ENCODE measurements at regions not wholly inside any gene's neighbourhood (a gene's known extent, or its start where the extent isn't known, plus 50 kb on each side); places are given as distances from the start of the nearest gene placed in this dataset.

DNA sequence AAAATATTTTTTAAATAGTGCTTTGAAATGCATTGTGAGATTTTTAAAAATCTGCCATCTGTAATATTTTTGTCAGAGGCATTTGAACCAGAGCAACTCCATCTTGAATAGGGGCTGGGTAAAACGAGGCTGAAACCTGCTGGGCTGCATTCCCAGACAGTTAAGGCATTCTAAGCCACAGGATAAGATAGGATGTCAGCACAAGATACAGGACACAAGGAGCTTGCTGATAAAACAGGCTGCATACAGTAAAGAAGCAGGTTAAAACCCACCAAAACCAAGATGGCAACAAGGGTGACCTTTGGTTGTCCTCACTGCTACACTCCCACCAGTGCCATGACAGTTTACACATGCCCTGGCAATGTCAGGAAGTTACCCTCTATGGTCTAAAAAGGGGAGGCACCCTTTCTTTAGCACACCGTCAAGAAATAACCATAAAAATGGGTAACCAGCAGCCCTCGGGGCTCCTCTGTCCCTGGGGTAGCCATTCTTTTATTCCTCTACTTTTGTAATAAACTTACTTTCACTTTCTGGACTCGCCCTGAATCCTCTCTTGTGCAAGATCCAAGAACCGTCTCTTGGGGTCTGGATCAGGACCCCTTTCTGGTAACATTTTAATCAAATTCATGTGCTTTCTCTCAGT is 273.7 kb downstream of the SEMA3D start:
- ChIA-PET CTCF (ENCODE audit: unreplicated experiment) (no interaction called here), POLR2A (no interaction called here)
- no TSS peak for BruUV-seq (replicated peaks)
- H3K27ac ChIP-seq (ENCODE audit: low read depth, low read length, poor library complexity, severe bottlenecking): no peak overlapping the region
- no peak overlapping the region for H3K4me3 ChIP-seq (ENCODE audit: low read depth, low read length, poor library complexity, severe bottlenecking)
- no peaks in the 10 kb centered on the region for H3K4me1 ChIP-seq (ENCODE audit: insufficient read depth, low read length, poor library complexity, severe bottlenecking)
- no peaks in the 10 kb centered on the region for H3K36me3 ChIP-seq (ENCODE audit: insufficient read depth, low read length)
- no peaks in the 10 kb centered on the region for H4K20me1 ChIP-seq (ENCODE audit: insufficient read depth, low read length)
- intact Hi-C loops (cut with micrococcal nuclease; ENCODE audit: unreplicated experiment): no loop called here
- H2AFZ ChIP-seq (ENCODE audit: low read length): no peak overlapping the region
- no peaks in the 10 kb centered on the region for H3K9me3 ChIP-seq (ENCODE audit: low read length)
- H3K9me2 ChIP-seq (ENCODE audit: insufficient read depth, low read length): no peaks in the 10 kb centered on the region
- TF ChIP-seq, protein P1, sequence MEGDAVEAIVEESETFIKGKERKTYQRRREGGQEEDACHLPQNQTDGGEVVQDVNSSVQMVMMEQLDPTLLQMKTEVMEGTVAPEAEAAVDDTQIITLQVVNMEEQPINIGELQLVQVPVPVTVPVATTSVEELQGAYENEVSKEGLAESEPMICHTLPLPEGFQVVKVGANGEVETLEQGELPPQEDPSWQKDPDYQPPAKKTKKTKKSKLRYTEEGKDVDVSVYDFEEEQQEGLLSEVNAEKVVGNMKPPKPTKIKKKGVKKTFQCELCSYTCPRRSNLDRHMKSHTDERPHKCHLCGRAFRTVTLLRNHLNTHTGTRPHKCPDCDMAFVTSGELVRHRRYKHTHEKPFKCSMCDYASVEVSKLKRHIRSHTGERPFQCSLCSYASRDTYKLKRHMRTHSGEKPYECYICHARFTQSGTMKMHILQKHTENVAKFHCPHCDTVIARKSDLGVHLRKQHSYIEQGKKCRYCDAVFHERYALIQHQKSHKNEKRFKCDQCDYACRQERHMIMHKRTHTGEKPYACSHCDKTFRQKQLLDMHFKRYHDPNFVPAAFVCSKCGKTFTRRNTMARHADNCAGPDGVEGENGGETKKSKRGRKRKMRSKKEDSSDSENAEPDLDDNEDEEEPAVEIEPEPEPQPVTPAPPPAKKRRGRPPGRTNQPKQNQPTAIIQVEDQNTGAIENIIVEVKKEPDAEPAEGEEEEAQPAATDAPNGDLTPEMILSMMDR (conservative IDR thresholded peaks at IDR 0.05; ENCODE audit: low read length): no peak
- no peak for TF ChIP-seq EZH2phosphoT487 (IDR thresholded peaks at IDR 0.05; ENCODE audit: borderline replicate concordance, low read depth, low read length)
- no peak for DNase-seq (ENCODE audit: low spot score)
- H3K79me2 ChIP-seq (ENCODE audit: insufficient read depth, low read depth, low read length): no peaks in the 10 kb centered on the region
- no peak overlapping the region for H3K4me2 ChIP-seq (ENCODE audit: low read length)

DNA sequence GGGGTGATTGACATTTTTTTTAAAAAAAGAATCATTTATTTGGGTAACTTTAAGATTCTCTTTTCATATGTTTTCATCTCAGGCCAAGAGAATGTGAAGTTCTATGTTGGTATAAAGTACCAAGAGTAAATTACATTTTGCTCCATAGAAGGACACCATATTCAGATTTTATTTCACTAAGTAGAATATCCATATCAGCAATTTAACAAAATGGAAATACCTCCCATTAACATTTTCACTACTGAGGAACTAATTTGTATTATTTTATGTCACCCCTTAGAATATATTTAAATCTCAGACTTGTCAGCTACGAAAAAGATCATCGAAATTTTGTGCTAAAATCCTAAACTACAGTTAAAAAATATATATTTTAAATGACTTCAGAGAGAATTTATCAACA is 274.3 kb downstream of the SEMA3D start:
- DNase-seq (ENCODE audit: low spot score): no peak
- Histone ChIP-seq H3K36me3 (ENCODE audit: insufficient read depth, low read length) (no peaks in the 10 kb centered on the region), H2AFZ (ENCODE audit: low read length) (no peak overlapping the region), H3K79me2 (ENCODE audit: insufficient read depth, low read depth, low read length) (no peaks in the 10 kb centered on the region), H3K9me3 (ENCODE audit: low read length) (no peaks in the 10 kb centered on the region), H3K4me2 (ENCODE audit: low read length) (no peak overlapping the region), H3K27ac (ENCODE audit: low read depth, low read length, poor library complexity, severe bottlenecking) (no peak overlapping the region), H4K20me1 (ENCODE audit: insufficient read depth, low read length) (no peaks in the 10 kb centered on the region), H3K4me3 (ENCODE audit: low read depth, low read length, poor library complexity, severe bottlenecking) (no peak overlapping the region), H3K4me1 (ENCODE audit: insufficient read depth, low read length, poor library complexity, severe bottlenecking) (no peaks in the 10 kb centered on the region), H3K9me2 (ENCODE audit: insufficient read depth, low read length) (no peaks in the 10 kb centered on the region)
- CTCF ChIA-PET (ENCODE audit: unreplicated experiment): no interaction called here
- POLR2A ChIA-PET: no interaction called here
- BruUV-seq (replicated peaks): no TSS peak
- intact Hi-C loops (cut with micrococcal nuclease; ENCODE audit: unreplicated experiment): no loop called here
- TF ChIP-seq EZH2phosphoT487 (IDR thresholded peaks at IDR 0.05; ENCODE audit: borderline replicate concordance, low read depth, low read length): no peak
- TF ChIP-seq, protein P1 (conservative IDR thresholded peaks at IDR 0.05; ENCODE audit: low read length): no peak

DNA sequence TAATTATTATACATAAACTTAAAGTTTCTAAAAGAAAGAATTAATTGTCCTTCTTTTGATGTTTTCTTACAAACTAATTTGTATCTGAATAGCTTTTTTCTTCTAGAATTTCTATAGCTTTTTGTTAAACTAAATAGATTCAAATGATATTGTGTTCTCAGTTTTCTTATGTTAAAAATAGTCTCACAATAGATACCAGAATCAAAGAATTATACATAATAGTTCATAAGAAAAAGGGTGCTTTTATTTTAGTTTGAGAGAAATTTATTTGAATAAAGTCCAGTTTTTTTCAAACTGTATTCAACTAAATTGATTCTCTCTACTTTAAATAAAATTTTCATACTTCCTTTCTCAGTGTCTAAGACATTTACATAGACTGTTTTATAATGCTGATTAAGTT is 274.8 kb downstream of the SEMA3D start:
- DNase-seq (ENCODE audit: low spot score): no peak

More for the DNA sequence above, 274.8 kb downstream of the SEMA3D start:
- TF ChIP-seq, protein P1 (conservative IDR thresholded peaks at IDR 0.05; ENCODE audit: low read length): no peak
- TF ChIP-seq EZH2phosphoT487 (IDR thresholded peaks at IDR 0.05; ENCODE audit: borderline replicate concordance, low read depth, low read length): no peak
- Histone ChIP-seq H3K9me3 (ENCODE audit: low read length) (no peaks in the 10 kb centered on the region), H3K27ac (ENCODE audit: low read depth, low read length, poor library complexity, severe bottlenecking) (no peak overlapping the region), H2AFZ (ENCODE audit: low read length) (no peak overlapping the region), H4K20me1 (ENCODE audit: insufficient read depth, low read length) (no peaks in the 10 kb centered on the region), H3K79me2 (ENCODE audit: insufficient read depth, low read depth, low read length) (no peaks in the 10 kb centered on the region), H3K36me3 (ENCODE audit: insufficient read depth, low read length) (no peaks in the 10 kb centered on the region), H3K4me3 (ENCODE audit: low read depth, low read length, poor library complexity, severe bottlenecking) (no peak overlapping the region), H3K4me1 (ENCODE audit: insufficient read depth, low read length, poor library complexity, severe bottlenecking) (no peaks in the 10 kb centered on the region), H3K9me2 (ENCODE audit: insufficient read depth, low read length) (no peaks in the 10 kb centered on the region), H3K4me2 (ENCODE audit: low read length) (no peak overlapping the region)
- ChIA-PET CTCF (ENCODE audit: unreplicated experiment) (no interaction called here), POLR2A (no interaction called here)
- BruUV-seq (replicated peaks): no TSS peak
- intact Hi-C loops (cut with micrococcal nuclease; ENCODE audit: unreplicated experiment): no loop called here
